ENCODE measurements at regions not wholly inside any gene's neighbourhood (a gene's known extent, or its start where the extent isn't known, plus 50 kb on each side); places are given as distances from the start of the nearest gene placed in this dataset.
A peak's percentile ranks its signal among the peaks of the same experiment; 100 is the strongest.

- TF ChIP-seq, protein P1, sequence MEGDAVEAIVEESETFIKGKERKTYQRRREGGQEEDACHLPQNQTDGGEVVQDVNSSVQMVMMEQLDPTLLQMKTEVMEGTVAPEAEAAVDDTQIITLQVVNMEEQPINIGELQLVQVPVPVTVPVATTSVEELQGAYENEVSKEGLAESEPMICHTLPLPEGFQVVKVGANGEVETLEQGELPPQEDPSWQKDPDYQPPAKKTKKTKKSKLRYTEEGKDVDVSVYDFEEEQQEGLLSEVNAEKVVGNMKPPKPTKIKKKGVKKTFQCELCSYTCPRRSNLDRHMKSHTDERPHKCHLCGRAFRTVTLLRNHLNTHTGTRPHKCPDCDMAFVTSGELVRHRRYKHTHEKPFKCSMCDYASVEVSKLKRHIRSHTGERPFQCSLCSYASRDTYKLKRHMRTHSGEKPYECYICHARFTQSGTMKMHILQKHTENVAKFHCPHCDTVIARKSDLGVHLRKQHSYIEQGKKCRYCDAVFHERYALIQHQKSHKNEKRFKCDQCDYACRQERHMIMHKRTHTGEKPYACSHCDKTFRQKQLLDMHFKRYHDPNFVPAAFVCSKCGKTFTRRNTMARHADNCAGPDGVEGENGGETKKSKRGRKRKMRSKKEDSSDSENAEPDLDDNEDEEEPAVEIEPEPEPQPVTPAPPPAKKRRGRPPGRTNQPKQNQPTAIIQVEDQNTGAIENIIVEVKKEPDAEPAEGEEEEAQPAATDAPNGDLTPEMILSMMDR (IDR thresholded peaks at IDR 0.05; ENCODE audit: low read depth, low read length, missing input control) = no peak
- no peak for TF ChIP-seq TAF1 (conservative IDR thresholded peaks at IDR 0.05)
- no peak for TF ChIP-seq REST (IDR thresholded peaks at IDR 0.05)
- no peak for TF ChIP-seq EGR1 (IDR thresholded peaks at IDR 0.05; ENCODE audit: low read depth in 2 of 2)
- TF ChIP-seq, protein P2, sequence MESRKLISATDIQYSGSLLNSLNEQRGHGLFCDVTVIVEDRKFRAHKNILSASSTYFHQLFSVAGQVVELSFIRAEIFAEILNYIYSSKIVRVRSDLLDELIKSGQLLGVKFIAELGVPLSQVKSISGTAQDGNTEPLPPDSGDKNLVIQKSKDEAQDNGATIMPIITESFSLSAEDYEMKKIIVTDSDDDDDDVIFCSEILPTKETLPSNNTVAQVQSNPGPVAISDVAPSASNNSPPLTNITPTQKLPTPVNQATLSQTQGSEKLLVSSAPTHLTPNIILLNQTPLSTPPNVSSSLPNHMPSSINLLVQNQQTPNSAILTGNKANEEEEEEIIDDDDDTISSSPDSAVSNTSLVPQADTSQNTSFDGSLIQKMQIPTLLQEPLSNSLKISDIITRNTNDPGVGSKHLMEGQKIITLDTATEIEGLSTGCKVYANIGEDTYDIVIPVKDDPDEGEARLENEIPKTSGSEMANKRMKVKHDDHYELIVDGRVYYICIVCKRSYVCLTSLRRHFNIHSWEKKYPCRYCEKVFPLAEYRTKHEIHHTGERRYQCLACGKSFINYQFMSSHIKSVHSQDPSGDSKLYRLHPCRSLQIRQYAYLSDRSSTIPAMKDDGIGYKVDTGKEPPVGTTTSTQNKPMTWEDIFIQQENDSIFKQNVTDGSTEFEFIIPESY (IDR thresholded peaks at IDR 0.05) = no peak
- TF ChIP-seq, protein P3, sequence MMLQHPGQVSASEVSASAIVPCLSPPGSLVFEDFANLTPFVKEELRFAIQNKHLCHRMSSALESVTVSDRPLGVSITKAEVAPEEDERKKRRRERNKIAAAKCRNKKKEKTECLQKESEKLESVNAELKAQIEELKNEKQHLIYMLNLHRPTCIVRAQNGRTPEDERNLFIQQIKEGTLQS (IDR thresholded peaks at IDR 0.05) = no peak
- no peak for TF ChIP-seq SP1 (IDR thresholded peaks at IDR 0.05)
- peak in 1 of 2 donors; percentile 18 for TF ChIP-seq RAD21 (IDR thresholded peaks at IDR 0.05)
- TF ChIP-seq, protein P4, sequence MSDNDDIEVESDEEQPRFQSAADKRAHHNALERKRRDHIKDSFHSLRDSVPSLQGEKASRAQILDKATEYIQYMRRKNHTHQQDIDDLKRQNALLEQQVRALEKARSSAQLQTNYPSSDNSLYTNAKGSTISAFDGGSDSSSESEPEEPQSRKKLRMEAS (IDR thresholded peaks at IDR 0.05) = no peak
- TF ChIP-seq RXRA (IDR thresholded peaks at IDR 0.05) = peak in 1 of 2 donors; percentile 19
These were observed 206.5 kb upstream of the ADGRL2 start for GRCh38 chr1:81594206-81594605.

Data from liver (tissue), 3 donors.